GM13977 (cell line): ENCODE measurements at regions not wholly inside any gene's neighbourhood (a gene's known extent, or its start where the extent isn't known, plus 50 kb on each side); places are given as distances from the start of the nearest gene placed in this dataset.

ENCODE experiments used
- DNase-seq: peaks from one replicate; pipeline ENCODE4 v3.0.0; 2012; ENCODE audit warnings: low spot score
- in situ Hi-C: fragments of 300-500 bp; cut with MboI; formaldehyde crosslinking; loops from one replicate; pipeline ENCODE4 v1.12.0; 2022; ENCODE audit warnings: low sequenced_read_pairs, low pct_unique_long_range_greater_than_20kb, mixed read lengths, inconsistent platforms; ENCODE audit not compliant: unreplicated experiment
- TF ChIP-seq, protein P1 (sequence below): IDR thresholded peaks from 2 replicates; pipeline ENCODE4 v1.5.1; 2012; ENCODE audit warnings: mild to moderate bottlenecking, control low read depth; ENCODE audit not compliant: insufficient read depth; ENCODE audit errors: extremely low read depth, missing control alignments

DNA sequence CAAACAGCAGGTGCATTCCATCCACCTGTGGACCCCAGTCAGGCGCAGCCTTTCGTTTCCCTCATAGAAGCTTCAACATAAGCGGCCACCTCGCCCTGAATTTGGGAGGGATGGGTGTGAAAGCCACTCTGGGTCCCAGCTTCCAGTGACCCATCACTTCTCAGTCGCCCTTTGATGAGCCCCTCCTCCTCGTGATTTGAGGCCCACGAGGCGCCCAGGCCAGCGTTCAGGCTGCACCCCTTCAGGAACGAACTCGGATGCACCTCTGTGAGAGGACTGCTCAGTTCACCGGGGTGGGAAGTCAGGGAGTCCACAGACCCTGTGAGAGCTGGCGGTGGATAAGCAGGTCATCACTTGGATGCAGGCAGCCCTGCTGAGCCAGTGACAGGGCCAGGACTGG lies 1118.2 kb downstream of the BRD1 start:
- DNase-seq, result no peak
- in situ Hi-C loops, result no loop called here
- TF ChIP-seq, protein P1, sequence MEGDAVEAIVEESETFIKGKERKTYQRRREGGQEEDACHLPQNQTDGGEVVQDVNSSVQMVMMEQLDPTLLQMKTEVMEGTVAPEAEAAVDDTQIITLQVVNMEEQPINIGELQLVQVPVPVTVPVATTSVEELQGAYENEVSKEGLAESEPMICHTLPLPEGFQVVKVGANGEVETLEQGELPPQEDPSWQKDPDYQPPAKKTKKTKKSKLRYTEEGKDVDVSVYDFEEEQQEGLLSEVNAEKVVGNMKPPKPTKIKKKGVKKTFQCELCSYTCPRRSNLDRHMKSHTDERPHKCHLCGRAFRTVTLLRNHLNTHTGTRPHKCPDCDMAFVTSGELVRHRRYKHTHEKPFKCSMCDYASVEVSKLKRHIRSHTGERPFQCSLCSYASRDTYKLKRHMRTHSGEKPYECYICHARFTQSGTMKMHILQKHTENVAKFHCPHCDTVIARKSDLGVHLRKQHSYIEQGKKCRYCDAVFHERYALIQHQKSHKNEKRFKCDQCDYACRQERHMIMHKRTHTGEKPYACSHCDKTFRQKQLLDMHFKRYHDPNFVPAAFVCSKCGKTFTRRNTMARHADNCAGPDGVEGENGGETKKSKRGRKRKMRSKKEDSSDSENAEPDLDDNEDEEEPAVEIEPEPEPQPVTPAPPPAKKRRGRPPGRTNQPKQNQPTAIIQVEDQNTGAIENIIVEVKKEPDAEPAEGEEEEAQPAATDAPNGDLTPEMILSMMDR, result no peak

DNA sequence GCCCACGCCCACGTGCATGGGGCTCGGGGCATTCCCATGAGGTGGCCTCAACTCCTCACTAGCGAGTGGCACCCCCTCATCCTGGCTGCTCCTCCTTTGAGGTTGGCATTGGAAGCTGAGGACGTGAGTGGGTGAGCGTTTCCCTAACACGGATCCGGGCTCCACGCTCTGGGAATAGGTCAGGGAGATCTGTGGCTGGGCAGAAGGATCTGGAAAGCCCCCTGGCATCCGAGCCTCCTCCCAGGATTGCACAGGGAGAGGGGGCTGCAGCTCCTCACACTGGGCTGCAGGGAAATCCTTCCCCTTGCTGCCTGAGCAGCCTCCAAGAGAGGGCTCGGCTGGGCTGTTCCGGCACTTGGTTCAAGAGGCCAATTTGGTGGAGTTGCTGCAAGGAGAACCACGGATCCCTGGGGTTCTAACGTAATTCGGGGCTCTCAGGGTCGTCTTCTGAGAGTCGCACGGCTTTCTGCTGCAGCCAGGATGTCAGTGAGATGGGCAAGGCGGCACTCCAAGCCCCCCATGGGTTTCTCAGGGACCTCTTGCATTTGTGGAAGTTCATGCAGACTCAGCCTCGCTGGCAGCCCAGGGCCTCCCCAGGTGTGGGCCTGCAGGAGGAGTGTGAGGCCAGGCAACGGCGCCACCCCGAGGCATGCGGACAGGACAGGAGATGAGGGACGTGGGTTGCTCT lies 1119.0 kb downstream of the BRD1 start:
- in situ Hi-C loops, result no loop called here

DNA sequence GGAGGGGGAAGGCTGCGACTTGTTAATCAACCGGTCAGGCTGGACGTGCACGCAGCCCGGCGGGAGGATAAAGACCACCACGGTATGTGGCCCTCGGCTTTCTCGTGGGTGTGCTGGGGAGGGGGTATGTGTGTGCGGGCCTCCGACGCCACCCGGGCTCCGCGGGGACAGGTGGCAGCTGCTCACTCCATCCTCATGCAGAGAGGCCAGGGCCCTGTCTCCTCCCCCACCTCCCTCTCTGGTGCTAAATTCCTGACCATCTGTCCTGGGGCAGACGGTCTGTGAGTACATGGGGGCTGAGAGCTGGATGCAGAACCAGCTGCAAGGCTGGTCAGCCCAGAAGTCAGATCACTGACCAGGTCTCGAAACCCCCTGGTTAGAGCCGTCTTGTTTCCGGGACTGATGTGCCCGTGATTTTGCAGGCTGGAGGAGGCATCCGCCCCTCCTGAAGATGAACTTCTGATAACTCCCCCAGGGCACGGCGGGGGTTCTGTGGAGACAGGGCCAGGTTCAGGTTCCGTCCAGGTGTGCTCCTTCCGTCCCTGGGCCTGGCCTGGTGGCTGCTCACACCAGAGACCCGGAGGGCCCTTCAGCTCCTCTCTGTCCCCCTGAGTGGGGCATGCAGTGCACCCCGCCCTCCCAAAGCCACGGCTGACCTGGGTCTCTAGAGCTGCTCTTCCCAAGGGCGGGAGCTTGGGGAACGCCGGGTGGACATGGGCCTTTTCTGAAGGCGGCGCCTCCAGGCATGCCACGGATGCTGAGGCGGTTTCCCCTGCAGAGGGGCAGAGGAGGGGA lies 1119.7 kb downstream of the BRD1 start:
- no peak for DNase-seq
- in situ Hi-C loops, result no loop called here
- TF ChIP-seq, protein P1, result no peak

More for the DNA sequence above, 1119.0 kb downstream of the BRD1 start:
- no peak for DNase-seq
- TF ChIP-seq, protein P1, result no peak

DNA sequence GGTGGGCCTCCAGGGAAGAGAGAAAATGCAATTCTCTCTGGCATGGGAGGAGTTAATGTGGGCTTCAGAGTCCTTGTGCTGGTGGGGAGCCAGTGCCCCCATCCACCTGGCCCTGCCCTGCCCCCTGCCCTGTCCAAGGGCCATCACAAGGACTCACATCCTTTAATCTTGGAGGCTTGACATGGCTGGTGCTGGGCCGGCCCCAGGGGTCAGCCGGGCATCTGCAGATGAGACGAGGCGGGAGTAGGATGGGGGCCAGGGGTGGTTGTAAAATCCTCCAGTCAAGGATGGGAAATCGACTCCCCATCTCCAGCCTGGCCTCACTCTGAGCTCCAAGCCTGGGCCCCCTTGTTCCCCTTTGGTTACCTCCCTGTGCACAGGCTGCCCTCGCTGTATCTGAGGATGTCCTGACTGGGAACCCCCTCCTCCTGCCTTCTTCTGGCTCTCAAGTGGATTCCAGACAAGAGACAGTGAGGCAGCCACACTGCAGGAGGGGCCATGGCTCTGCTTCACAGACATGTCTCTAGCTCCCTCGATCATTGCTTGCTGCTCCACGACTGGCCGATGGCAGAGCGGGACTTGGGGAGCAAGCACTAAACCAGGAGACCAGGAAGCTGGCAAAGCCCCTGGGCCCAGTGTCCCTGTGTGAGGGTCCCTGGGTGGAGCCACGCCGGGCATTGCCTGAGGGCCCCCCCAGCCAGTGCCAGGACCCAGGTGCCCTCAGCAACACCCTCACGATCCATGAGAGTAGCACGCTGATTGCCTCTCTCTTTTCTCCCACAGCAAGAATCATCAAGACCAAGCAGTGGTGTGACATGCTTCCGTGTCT lies 1120.5 kb downstream of the BRD1 start:
- TF ChIP-seq, protein P1, result no peak
- no peak for DNase-seq
- in situ Hi-C loops, result no loop called here

DNA sequence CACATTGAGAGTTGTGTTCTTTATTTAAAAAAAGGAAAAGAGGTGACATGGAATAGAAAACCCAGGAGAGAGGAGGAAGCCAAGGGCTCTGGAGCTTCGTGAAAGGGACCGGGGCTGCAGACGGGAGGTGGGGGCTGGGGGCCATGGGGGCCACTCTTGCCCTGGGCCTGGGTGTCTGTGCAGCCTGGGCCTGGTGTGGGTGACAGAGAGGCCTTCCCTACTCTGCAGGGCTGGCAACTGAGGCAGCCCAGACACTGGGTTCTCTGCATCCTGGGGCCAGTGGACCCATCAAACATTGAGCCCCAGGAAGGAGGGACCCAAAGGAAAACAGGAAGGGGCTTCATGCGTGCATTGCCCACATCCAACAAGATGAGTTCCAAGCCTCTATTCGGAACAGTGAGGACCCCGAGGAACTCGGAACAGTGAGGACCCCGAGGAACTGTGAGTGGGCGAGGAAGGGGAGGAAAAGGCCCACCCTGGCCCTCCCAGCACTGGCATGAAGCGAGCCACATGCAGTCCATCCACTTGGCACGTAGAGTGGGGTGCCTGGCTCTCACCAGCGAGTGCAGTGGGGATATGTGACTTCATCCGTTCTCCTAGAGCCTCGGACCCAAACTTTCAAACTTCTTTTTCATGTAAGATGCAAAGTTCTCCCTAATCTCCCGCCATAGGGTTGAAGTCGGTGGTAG lies 1121.6 kb downstream of the BRD1 start:
- no peak for DNase-seq
- in situ Hi-C loops, result no loop called here
- TF ChIP-seq, protein P1, result no peak

DNA sequence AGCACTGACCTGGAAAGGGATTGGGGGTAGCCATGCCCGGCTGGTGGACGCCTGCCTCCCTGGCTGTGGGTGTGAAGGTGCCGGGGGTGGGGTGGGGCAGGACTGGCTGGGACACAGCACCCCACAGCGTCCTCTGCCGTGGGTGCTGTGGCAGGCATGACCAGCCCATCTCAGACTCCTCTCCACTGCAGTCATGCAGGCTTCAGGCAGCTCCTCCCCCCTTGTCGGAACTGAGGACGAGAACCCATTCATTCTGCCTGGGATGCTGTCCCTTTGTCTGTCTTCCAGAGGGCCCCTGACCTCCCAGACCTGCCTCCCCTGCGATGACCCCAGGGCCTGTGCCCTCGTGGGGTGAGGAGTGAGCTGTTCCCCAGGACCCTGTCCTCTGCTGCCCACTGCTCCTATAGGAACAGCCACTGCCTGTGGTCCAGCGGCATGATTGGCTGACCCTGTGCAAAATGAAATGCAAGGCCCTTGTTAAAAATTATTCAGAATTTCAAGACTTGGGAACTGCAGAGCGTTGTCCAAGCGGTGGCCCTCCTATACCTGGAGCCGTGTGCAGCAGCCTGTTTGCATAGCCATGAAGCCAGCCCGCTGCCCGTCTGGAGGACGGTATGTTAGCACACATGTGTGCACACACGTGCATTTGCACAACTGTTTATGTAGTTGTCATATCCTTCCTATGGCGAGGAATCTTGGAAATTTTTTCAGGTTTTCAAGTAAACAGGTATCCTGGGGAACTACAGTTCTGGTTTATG lies 1122.3 kb downstream of the BRD1 start:
- in situ Hi-C loops, result no loop called here
- TF ChIP-seq, protein P1, result no peak
- no peak for DNase-seq
